ENCODE measurements at regions not wholly inside any gene's neighbourhood (a gene's known extent, or its start where the extent isn't known, plus 50 kb on each side); places are given as distances from the start of the nearest gene placed in this dataset.

- Histone ChIP-seq H3K27me3 (ENCODE audit: insufficient read depth, low read depth, low read length) (no peaks in the 10 kb centered on the region), H3F3A (ENCODE audit: insufficient read depth, low read length, poor library complexity, severe bottlenecking) (no peaks in the 10 kb centered on the region), H3K9me3 (ENCODE audit: low read length) (no peaks in the 10 kb centered on the region), H3K36me3 (ENCODE audit: insufficient read depth, low read length) (no peaks in the 10 kb centered on the region), H3K9me2 (ENCODE audit: insufficient read depth, low read length) (no peaks in the 10 kb centered on the region), H2AFZ (ENCODE audit: low read depth, low read length) (no peak overlapping the region), H3K27ac (ENCODE audit: low read length) (no peak overlapping the region), H3K4me3 (ENCODE audit: low read length) (no peak overlapping the region), H3K4me2 (ENCODE audit: low read length) (no peak overlapping the region), H4K20me1 (ENCODE audit: insufficient read depth) (no peaks in the 10 kb centered on the region), H3K79me2 (replicated peaks; ENCODE audit: insufficient read depth, low read length) (no peaks in the 10 kb centered on the region), H3K9ac (ENCODE audit: low read length) (no peak overlapping the region)
- TF ChIP-seq POLR2AphosphoS5 (IDR thresholded peaks at IDR 0.05) = no peak
These were observed 549.1 kb upstream of the CCNG1 start for GRCh38 chr5:162888268-162888667.

GRCh38 chr5:162911873-162912272 is 525.5 kb upstream of the CCNG1 start:
- no peak overlapping the region for H2AFZ ChIP-seq (ENCODE audit: low read depth, low read length)
- no peaks in the 10 kb centered on the region for H4K20me1 ChIP-seq (ENCODE audit: insufficient read depth)
- TF ChIP-seq MXI1 (conservative IDR thresholded peaks at IDR 0.05; ENCODE audit: poor library complexity, severe bottlenecking) = no peak
- no peak for TF ChIP-seq EP300 (conservative IDR thresholded peaks at IDR 0.05; ENCODE audit: poor library complexity, severe bottlenecking)
- H3K9me2 ChIP-seq (ENCODE audit: insufficient read depth, low read length) = no peaks in the 10 kb centered on the region
- H3K4me3 ChIP-seq (ENCODE audit: low read length) = no peak overlapping the region
- no peak overlapping the region for H3K9ac ChIP-seq (ENCODE audit: low read length)
- no peaks in the 10 kb centered on the region for H3K27me3 ChIP-seq (ENCODE audit: insufficient read depth, low read depth, low read length)
- H3K4me2 ChIP-seq (ENCODE audit: low read length) = no peak overlapping the region
- H3F3A ChIP-seq (ENCODE audit: insufficient read depth, low read length, poor library complexity, severe bottlenecking) = no peaks in the 10 kb centered on the region
- H3K79me2 ChIP-seq (replicated peaks; ENCODE audit: insufficient read depth, low read length) = no peaks in the 10 kb centered on the region
- no peaks in the 10 kb centered on the region for H3K9me3 ChIP-seq (ENCODE audit: low read length)
- no peaks in the 10 kb centered on the region for H3K36me3 ChIP-seq (ENCODE audit: insufficient read depth, low read length)
- H3K27ac ChIP-seq (ENCODE audit: low read length) = no peak overlapping the region

- Histone ChIP-seq H3K4me3 (ENCODE audit: low read length) (no peak overlapping the region), H3K9me2 (ENCODE audit: insufficient read depth, low read length) (no peaks in the 10 kb centered on the region), H4K20me1 (ENCODE audit: insufficient read depth) (no peaks in the 10 kb centered on the region), H3K36me3 (ENCODE audit: insufficient read depth, low read length) (no peaks in the 10 kb centered on the region), H3F3A (ENCODE audit: insufficient read depth, low read length, poor library complexity, severe bottlenecking) (no peaks in the 10 kb centered on the region), H3K9me3 (ENCODE audit: low read length) (no peaks in the 10 kb centered on the region), H2AFZ (ENCODE audit: low read depth, low read length) (no peak overlapping the region), H3K27ac (ENCODE audit: low read length) (no peak overlapping the region), H3K4me2 (ENCODE audit: low read length) (no peak overlapping the region), H3K79me2 (replicated peaks; ENCODE audit: insufficient read depth, low read length) (no peaks in the 10 kb centered on the region), H3K27me3 (ENCODE audit: insufficient read depth, low read depth, low read length) (no peaks in the 10 kb centered on the region), H3K9ac (ENCODE audit: low read length) (no peak overlapping the region)
- TF ChIP-seq RAD21 (conservative IDR thresholded peaks at IDR 0.05) (no peak), TAF1 (IDR thresholded peaks at IDR 0.05; ENCODE audit: low read depth) (no peak), EZH2 (IDR thresholded peaks at IDR 0.05; ENCODE audit: borderline replicate concordance, insufficient read depth, low read length, poor library complexity, severe bottlenecking) (no peak), MXI1 (conservative IDR thresholded peaks at IDR 0.05; ENCODE audit: poor library complexity, severe bottlenecking) (no peak), REST (IDR thresholded peaks at IDR 0.05; ENCODE audit: borderline replicate concordance) (no peak), CTCF (IDR thresholded peaks at IDR 0.05; ENCODE audit: poor library complexity, severe bottlenecking) (no peak), POLR2AphosphoS5 (IDR thresholded peaks at IDR 0.05) (no peak), SMC3 (conservative IDR thresholded peaks at IDR 0.05; ENCODE audit: poor library complexity) (no peak)
These were observed 521.0 kb upstream of the CCNG1 start for GRCh38 chr5:162916368-162916767.

Data from neural cell (in vitro differentiated cells).